K562 (cell line): ENCODE measurements at regions not wholly inside any gene's neighbourhood (a gene's known extent, or its start where the extent isn't known, plus 50 kb on each side); places are given as distances from the start of the nearest gene placed in this dataset.

Source experiments
- ETV1 ChIP-seq: fragments of 450-650 bp; conservative IDR thresholded peaks from 2 replicates; pipeline ENCODE4 v1.6.1; 2016; ENCODE audit warnings: missing genetic modification characterization, control low read depth, low read depth, missing compliant biosample characterization
- MYBL2 ChIP-seq, 2 experiments: fragments of 450-650 bp in 1 of 2; sonication (generic) in 1 of 2; formaldehyde crosslinking in 1 of 2; IDR thresholded peaks; 2 replicates each; pipeline versions ENCODE4 v1.6.1 to v1.8.1; 2017 to 2022; ENCODE audit warnings: borderline replicate concordance in 1 of 2, inconsistent platforms in 1 of 2, low read depth in 1 of 2, mild to moderate bottlenecking in 1 of 2, missing genetic modification reagents in 1 of 2, moderate library complexity in 1 of 2
- NFE2 ChIP-seq: IDR thresholded peaks from 2 replicates; pipeline ENCODE4 v1.6.1; 2014; ENCODE audit warnings: antibody characterized with exemption, low read depth
- NFRKB ChIP-seq: fragments of 450-650 bp; IDR thresholded peaks from 2 replicates; pipeline ENCODE4 v1.6.1; 2016; ENCODE audit warnings: low read depth
- PPARD ChIP-seq: fragments of 250-450 bp; sonication (Bioruptor Pico); IDR thresholded peaks from 2 replicates; pipeline ENCODE4 v1.8.0; 2022; ENCODE audit warnings: inconsistent platforms, mild to moderate bottlenecking, moderate library complexity
- RBFOX2 ChIP-seq: fragments of 200-400 bp; formaldehyde crosslinking; IDR thresholded peaks from 2 replicates; pipeline ENCODE4 v1.6.1; 2017; ENCODE audit warnings: low read depth, mild to moderate bottlenecking, low read length, moderate library complexity
- RCOR1 ChIP-seq, 2 experiments: IDR thresholded peaks; 2 replicates each; pipeline ENCODE4 v1.6.1; 2012; ENCODE audit warnings: low read depth in 2 of 2, low read length in 2 of 2, borderline replicate concordance in 1 of 2, improper control_type of control experiment in 1 of 2
- ZC3H8 ChIP-seq: fragments of 450-650 bp; IDR thresholded peaks from 2 replicates; pipeline ENCODE4 v1.6.1; 2017
- ZNF12 ChIP-seq: sonication (generic); formaldehyde crosslinking; IDR thresholded peaks from 2 replicates; pipeline ENCODE4 v1.4.0; 2020; ENCODE audit warnings: mild to moderate bottlenecking, missing genetic modification reagents
- ZNF197 ChIP-seq: fragments of 200-800 bp; sonication (Bioruptor generic); IDR thresholded peaks from 2 replicates; pipeline ENCODE4 v1.6.1; 2016; ENCODE audit warnings: low read depth, missing genetic modification characterization, missing compliant biosample characterization
- ZNF589 ChIP-seq: fragments of 200-800 bp; sonication (Bioruptor generic); IDR thresholded peaks from 2 replicates; pipeline ENCODE4 v1.6.1; 2016; ENCODE audit warnings: low read depth, missing genetic modification characterization, missing compliant biosample characterization
- TF ChIP-seq, protein P1 (sequence below): fragments of 250-450 bp; sonication (Bioruptor Pico); IDR thresholded peaks from 2 replicates; pipeline ENCODE4 v1.8.0; 2022; ENCODE audit warnings: inconsistent platforms
- TF ChIP-seq, protein P2 (sequence below): fragments of 450-650 bp; formaldehyde crosslinking; IDR thresholded peaks from 2 replicates; pipeline ENCODE4 v1.4.0; 2022; ENCODE audit warnings: missing genetic modification characterization
- TF ChIP-seq, protein P3 (sequence below): fragments of 450-650 bp; formaldehyde crosslinking; conservative IDR thresholded peaks from 2 replicates; pipeline ENCODE4 v1.4.0; 2022; ENCODE audit warnings: mild to moderate bottlenecking, missing genetic modification characterization
- TF ChIP-seq, protein P4 (sequence below): fragments of 250-450 bp; sonication (Bioruptor Pico); IDR thresholded peaks from 2 replicates; pipeline ENCODE4 v1.4.0; 2020; ENCODE audit warnings: mild to moderate bottlenecking, moderate library complexity
- TF ChIP-seq, protein P5 (sequence below): IDR thresholded peaks from 2 replicates; pipeline ENCODE4 v1.6.1; 2011; ENCODE audit warnings: borderline replicate concordance, low read depth, mild to moderate bottlenecking, moderate library complexity, low read length; ENCODE audit not compliant: insufficient read depth, poor library complexity, severe bottlenecking

DNA sequence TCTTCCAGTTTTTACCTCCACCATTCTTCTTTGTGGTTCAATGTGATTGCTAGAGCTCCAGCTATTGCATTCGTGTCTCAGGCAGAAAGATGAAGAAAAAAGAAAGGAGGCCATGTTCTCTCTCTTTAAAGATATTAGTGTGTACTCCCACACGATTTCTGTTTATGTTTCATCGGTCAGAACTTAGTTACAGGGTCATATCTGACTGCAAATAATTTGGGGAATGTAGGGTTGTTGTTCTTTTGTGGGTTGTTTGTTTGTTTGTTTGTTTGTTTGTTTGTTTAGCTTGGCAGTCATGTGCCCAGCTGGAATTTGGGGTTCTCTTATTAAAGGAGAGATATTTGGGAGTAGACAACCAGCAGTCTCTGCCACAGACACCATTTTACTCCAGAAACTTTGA is 53.6 kb upstream of the PIK3CG start (continued):
- TF ChIP-seq, protein P1, sequence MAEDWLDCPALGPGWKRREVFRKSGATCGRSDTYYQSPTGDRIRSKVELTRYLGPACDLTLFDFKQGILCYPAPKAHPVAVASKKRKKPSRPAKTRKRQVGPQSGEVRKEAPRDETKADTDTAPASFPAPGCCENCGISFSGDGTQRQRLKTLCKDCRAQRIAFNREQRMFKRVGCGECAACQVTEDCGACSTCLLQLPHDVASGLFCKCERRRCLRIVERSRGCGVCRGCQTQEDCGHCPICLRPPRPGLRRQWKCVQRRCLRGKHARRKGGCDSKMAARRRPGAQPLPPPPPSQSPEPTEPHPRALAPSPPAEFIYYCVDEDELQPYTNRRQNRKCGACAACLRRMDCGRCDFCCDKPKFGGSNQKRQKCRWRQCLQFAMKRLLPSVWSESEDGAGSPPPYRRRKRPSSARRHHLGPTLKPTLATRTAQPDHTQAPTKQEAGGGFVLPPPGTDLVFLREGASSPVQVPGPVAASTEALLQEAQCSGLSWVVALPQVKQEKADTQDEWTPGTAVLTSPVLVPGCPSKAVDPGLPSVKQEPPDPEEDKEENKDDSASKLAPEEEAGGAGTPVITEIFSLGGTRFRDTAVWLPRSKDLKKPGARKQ (CRISPR knock-in tag) = 0 out of 2 replicates have a peak, but pooled peaks have one; percentile 26
- TF ChIP-seq ZNF589 (CRISPR knock-in tag) (0 out of 2 replicates have a peak, but pooled peaks have one; percentile 4), PPARD (CRISPR knock-in tag) (0 out of 2 replicates have a peak, but pooled peaks have one; percentile 8), MYBL2 (IDR thresholded peaks at IDR 0.05; ENCODE audit: low read depth) (no peak), MYBL2 (CRISPR knock-in tag; IDR thresholded peaks at IDR 0.05; ENCODE audit: borderline replicate concordance) (no peak), RCOR1 (IDR thresholded peaks at IDR 0.05; ENCODE audit: borderline replicate concordance in 1 of 2, low read depth in 2 of 2, low read length in 2 of 2) (no peak), ZC3H8 (no peak), ZNF12 (CRISPR knock-in tag) (no peak), NFE2 (no peak), RBFOX2 (no peak), ZNF197 (CRISPR knock-in tag) (no peak), NFRKB (no peak), ETV1 (tag) (no peak)
- TF ChIP-seq, protein P2, sequence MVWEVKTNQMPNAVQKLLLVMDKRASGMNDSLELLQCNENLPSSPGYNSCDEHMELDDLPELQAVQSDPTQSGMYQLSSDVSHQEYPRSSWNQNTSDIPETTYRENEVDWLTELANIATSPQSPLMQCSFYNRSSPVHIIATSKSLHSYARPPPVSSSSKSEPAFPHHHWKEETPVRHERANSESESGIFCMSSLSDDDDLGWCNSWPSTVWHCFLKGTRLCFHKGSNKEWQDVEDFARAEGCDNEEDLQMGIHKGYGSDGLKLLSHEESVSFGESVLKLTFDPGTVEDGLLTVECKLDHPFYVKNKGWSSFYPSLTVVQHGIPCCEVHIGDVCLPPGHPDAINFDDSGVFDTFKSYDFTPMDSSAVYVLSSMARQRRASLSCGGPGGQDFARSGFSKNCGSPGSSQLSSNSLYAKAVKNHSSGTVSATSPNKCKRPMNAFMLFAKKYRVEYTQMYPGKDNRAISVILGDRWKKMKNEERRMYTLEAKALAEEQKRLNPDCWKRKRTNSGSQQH (CRISPR knock-in tag) = no peak
- TF ChIP-seq, protein P3, sequence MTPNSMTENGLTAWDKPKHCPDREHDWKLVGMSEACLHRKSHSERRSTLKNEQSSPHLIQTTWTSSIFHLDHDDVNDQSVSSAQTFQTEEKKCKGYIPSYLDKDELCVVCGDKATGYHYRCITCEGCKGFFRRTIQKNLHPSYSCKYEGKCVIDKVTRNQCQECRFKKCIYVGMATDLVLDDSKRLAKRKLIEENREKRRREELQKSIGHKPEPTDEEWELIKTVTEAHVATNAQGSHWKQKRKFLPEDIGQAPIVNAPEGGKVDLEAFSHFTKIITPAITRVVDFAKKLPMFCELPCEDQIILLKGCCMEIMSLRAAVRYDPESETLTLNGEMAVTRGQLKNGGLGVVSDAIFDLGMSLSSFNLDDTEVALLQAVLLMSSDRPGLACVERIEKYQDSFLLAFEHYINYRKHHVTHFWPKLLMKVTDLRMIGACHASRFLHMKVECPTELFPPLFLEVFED (CRISPR knock-in tag) = 0 out of 2 replicates have a peak, but pooled peaks have one; percentile 15
- TF ChIP-seq, protein P4, sequence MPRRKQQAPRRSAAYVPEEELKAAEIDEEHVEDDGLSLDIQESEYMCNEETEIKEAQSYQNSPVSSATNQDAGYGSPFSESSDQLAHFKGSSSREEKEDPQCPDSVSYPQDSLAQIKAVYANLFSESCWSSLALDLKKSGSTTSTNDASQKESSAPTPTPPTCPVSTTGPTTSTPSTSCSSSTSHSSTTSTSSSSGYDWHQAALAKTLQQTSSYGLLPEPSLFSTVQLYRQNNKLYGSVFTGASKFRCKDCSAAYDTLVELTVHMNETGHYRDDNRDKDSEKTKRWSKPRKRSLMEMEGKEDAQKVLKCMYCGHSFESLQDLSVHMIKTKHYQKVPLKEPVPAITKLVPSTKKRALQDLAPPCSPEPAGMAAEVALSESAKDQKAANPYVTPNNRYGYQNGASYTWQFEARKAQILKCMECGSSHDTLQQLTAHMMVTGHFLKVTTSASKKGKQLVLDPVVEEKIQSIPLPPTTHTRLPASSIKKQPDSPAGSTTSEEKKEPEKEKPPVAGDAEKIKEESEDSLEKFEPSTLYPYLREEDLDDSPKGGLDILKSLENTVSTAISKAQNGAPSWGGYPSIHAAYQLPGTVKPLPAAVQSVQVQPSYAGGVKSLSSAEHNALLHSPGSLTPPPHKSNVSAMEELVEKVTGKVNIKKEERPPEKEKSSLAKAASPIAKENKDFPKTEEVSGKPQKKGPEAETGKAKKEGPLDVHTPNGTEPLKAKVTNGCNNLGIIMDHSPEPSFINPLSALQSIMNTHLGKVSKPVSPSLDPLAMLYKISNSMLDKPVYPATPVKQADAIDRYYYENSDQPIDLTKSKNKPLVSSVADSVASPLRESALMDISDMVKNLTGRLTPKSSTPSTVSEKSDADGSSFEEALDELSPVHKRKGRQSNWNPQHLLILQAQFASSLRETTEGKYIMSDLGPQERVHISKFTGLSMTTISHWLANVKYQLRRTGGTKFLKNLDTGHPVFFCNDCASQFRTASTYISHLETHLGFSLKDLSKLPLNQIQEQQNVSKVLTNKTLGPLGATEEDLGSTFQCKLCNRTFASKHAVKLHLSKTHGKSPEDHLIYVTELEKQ (CRISPR knock-in tag) = no peak
- TF ChIP-seq, protein P5, sequence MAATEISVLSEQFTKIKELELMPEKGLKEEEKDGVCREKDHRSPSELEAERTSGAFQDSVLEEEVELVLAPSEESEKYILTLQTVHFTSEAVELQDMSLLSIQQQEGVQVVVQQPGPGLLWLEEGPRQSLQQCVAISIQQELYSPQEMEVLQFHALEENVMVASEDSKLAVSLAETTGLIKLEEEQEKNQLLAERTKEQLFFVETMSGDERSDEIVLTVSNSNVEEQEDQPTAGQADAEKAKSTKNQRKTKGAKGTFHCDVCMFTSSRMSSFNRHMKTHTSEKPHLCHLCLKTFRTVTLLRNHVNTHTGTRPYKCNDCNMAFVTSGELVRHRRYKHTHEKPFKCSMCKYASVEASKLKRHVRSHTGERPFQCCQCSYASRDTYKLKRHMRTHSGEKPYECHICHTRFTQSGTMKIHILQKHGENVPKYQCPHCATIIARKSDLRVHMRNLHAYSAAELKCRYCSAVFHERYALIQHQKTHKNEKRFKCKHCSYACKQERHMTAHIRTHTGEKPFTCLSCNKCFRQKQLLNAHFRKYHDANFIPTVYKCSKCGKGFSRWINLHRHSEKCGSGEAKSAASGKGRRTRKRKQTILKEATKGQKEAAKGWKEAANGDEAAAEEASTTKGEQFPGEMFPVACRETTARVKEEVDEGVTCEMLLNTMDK = no peak
